K562 (cell line): ENCODE measurements at regions not wholly inside any gene's neighbourhood (a gene's known extent, or its start where the extent isn't known, plus 50 kb on each side); places are given as distances from the start of the nearest gene placed in this dataset.

Experiments
- CBFB ChIP-seq: sonication (generic); formaldehyde crosslinking; IDR thresholded peaks from 2 replicates; pipeline ENCODE4 v1.4.0; 2020; ENCODE audit warnings: mild to moderate bottlenecking, missing genetic modification reagents
- CBX8 ChIP-seq: fragments of 200-600 bp; sonication (generic); IDR thresholded peaks from 2 replicates; pipeline ENCODE4 v1.6.1; 2012; ENCODE audit warnings: borderline replicate concordance, mixed run types, low read depth, mild to moderate bottlenecking, moderate library complexity, mixed read lengths, low read length, control low read depth, inconsistent platforms; ENCODE audit not compliant: poor library complexity, severe bottlenecking; ENCODE audit errors: extremely low read depth
- CTCF ChIP-seq, 3 experiments: IDR thresholded peaks in 2 of 3; conservative IDR thresholded peaks in 1 of 3; 2 replicates each; pipeline ENCODE4 v1.5.1; 2011 to 2012; ENCODE audit warnings: low read length in 3 of 3, mild to moderate bottlenecking in 3 of 3, control low read depth in 2 of 3, improper control_type of control experiment in 1 of 3, inconsistent platforms in 1 of 3, low read depth in 1 of 3, mixed read lengths in 1 of 3, moderate library complexity in 1 of 3; ENCODE audit not compliant: insufficient read depth in 2 of 3
- EP300 ChIP-seq: IDR thresholded peaks from 2 replicates; pipeline ENCODE4 v1.6.1; 2012; ENCODE audit warnings: low read length, improper control_type of control experiment
- EZH2 ChIP-seq: IDR thresholded peaks from 2 replicates; pipeline ENCODE4 v1.6.1; 2012; ENCODE audit warnings: low read depth, mild to moderate bottlenecking, inconsistent platforms, low read length, borderline replicate concordance
- HMGXB4 ChIP-seq: sonication (generic); formaldehyde crosslinking; IDR thresholded peaks from 2 replicates; pipeline ENCODE4 v1.8.1; 2023; ENCODE audit warnings: mild to moderate bottlenecking, missing genetic modification reagents
- POLR2AphosphoS5 ChIP-seq: IDR thresholded peaks from 2 replicates; pipeline ENCODE4 v1.6.1; 2011; ENCODE audit warnings: mild to moderate bottlenecking, low read depth, low read length, moderate library complexity; ENCODE audit not compliant: control insufficient read depth, insufficient read depth
- USF1 ChIP-seq: sonication (generic); formaldehyde crosslinking; IDR thresholded peaks from 2 replicates; pipeline ENCODE4 v1.9.0; 2022; ENCODE audit warnings: mild to moderate bottlenecking, missing genetic modification reagents
- ZNF146 ChIP-seq: IDR thresholded peaks from one replicate; pipeline ENCODE4 v1.6.1; 2018; ENCODE audit warnings: missing compliant biosample characterization; ENCODE audit not compliant: unreplicated experiment
- ZNF717 ChIP-seq: fragments of 250-450 bp; sonication (Bioruptor Pico); IDR thresholded peaks from 2 replicates; pipeline ENCODE4 v1.5.0; 2021
- TF ChIP-seq, protein P1 (sequence below): sonication (generic); formaldehyde crosslinking; IDR thresholded peaks from 2 replicates; pipeline ENCODE4 v1.9.0; 2022; ENCODE audit warnings: mild to moderate bottlenecking, missing genetic modification reagents
- TF ChIP-seq, protein P2 (sequence below): sonication (generic); formaldehyde crosslinking; IDR thresholded peaks from 2 replicates; pipeline ENCODE4 v1.8.1; 2022; ENCODE audit warnings: missing genetic modification reagents
- TF ChIP-seq, protein P3 (sequence below): IDR thresholded peaks from 3 replicates; pipeline ENCODE4 v1.6.1; 2011; ENCODE audit warnings: borderline replicate concordance, mild to moderate bottlenecking, moderate library complexity; ENCODE audit not compliant: insufficient read length; ENCODE audit errors: extremely low read depth

DNA sequence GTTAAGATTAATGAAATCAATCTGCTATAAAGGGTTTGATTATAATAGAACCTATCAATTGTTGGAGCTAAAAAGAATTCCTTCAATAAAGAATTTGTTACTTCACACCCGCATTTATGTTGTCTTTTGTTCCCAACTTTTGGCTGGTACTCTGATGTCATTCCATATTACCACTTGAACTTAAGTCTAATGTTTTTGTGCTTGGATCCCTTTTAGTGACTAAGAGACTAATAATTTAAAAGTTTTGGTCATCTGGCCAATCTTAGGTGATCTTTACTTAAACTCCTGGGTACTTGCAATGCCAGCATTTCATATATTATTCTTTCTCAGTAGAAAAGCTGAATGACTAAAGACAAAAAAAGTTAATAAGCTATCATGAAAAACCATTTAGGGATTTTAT, 113.0 kb downstream of the TMEM30B start:
- TF ChIP-seq EP300, result no peak
- no peak for TF ChIP-seq CTCF (IDR thresholded peaks at IDR 0.05 in 2 of 3, conservative IDR thresholded peaks at IDR 0.05 in 1 of 3; ENCODE audit: insufficient read depth in 2 of 3, low read depth in 1 of 3, low read length in 3 of 3)
- TF ChIP-seq HMGXB4, result no peak
- TF ChIP-seq, protein P1, sequence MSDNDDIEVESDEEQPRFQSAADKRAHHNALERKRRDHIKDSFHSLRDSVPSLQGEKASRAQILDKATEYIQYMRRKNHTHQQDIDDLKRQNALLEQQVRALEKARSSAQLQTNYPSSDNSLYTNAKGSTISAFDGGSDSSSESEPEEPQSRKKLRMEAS (CRISPR knock-in tag), result no peak
- no peak for TF ChIP-seq CBX8
- TF ChIP-seq USF1 (CRISPR knock-in tag), result no peak
- TF ChIP-seq, protein P2, sequence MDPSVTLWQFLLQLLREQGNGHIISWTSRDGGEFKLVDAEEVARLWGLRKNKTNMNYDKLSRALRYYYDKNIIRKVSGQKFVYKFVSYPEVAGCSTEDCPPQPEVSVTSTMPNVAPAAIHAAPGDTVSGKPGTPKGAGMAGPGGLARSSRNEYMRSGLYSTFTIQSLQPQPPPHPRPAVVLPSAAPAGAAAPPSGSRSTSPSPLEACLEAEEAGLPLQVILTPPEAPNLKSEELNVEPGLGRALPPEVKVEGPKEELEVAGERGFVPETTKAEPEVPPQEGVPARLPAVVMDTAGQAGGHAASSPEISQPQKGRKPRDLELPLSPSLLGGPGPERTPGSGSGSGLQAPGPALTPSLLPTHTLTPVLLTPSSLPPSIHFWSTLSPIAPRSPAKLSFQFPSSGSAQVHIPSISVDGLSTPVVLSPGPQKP (CRISPR knock-in tag), result no peak
- TF ChIP-seq ZNF146 (CRISPR knock-in tag), result no peak
- no peak for TF ChIP-seq EZH2
- TF ChIP-seq, protein P3, sequence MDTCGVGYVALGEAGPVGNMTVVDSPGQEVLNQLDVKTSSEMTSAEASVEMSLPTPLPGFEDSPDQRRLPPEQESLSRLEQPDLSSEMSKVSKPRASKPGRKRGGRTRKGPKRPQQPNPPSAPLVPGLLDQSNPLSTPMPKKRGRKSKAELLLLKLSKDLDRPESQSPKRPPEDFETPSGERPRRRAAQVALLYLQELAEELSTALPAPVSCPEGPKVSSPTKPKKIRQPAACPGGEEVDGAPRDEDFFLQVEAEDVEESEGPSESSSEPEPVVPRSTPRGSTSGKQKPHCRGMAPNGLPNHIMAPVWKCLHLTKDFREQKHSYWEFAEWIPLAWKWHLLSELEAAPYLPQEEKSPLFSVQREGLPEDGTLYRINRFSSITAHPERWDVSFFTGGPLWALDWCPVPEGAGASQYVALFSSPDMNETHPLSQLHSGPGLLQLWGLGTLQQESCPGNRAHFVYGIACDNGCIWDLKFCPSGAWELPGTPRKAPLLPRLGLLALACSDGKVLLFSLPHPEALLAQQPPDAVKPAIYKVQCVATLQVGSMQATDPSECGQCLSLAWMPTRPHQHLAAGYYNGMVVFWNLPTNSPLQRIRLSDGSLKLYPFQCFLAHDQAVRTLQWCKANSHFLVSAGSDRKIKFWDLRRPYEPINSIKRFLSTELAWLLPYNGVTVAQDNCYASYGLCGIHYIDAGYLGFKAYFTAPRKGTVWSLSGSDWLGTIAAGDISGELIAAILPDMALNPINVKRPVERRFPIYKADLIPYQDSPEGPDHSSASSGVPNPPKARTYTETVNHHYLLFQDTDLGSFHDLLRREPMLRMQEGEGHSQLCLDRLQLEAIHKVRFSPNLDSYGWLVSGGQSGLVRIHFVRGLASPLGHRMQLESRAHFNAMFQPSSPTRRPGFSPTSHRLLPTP, result no peak
- TF ChIP-seq POLR2AphosphoS5, result no peak
- TF ChIP-seq CBFB, result no peak
- no peak for TF ChIP-seq ZNF717
